Cardiac fibroblast (primary cell): ENCODE measurements at regions not wholly inside any gene's neighbourhood (a gene's known extent, or its start where the extent isn't known, plus 50 kb on each side); places are given as distances from the start of the nearest gene placed in this dataset.
"Not testable (repeated sequence)": the region's sequence is repeated elsewhere in the genome, so short reads cannot be mapped to it uniquely, and the experiment has no call there.

Source experiments
- DNase-seq, 2 donors: peaks; one replicate each; pipeline versions ENCODE4 v3.0.0 to v3.0.0-alpha.2; 2010; ENCODE audit warnings: low read depth in 2 of 2
- H3K4me3 ChIP-seq, 2 donors: replicated peaks in 1 of 2; 1 replicate in 1 of 2; 2 replicates in 1 of 2; pipeline ENCODE4 v1.5.1; 2011; ENCODE audit warnings: low read depth in 2 of 2, low read length in 2 of 2, mild to moderate bottlenecking in 2 of 2, moderate library complexity in 1 of 2
- CTCF ChIP-seq: IDR thresholded peaks from one replicate; pipeline ENCODE4 v1.5.1; 2011; ENCODE audit warnings: low read depth, mild to moderate bottlenecking, low read length, inconsistent platforms

GRCh38 chrX:107348051-107348450, 101.4 kb upstream of the FRMPD3 start:
- DNase-seq: no peak
- TF ChIP-seq CTCF: no peak
- H3K4me3 ChIP-seq: no peak overlapping the region

- DNase-seq: no peak
- H3K4me3 ChIP-seq: no peak overlapping the region
- no peak for TF ChIP-seq CTCF
Measured at GRCh38 chrX:107348990-107349389, 100.5 kb upstream of the FRMPD3 start.

- no peak overlapping the region for H3K4me3 ChIP-seq
- no peak for TF ChIP-seq CTCF
- DNase-seq: no peak
Measured at GRCh38 chrX:107355533-107355932, 93.9 kb upstream of the FRMPD3 start.

GRCh38 chrX:107360788-107361360, 88.6 kb upstream of the FRMPD3 start:
- TF ChIP-seq CTCF: no peak
- H3K4me3 ChIP-seq: no peak overlapping the region
- DNase-seq: no peak

- DNase-seq, H3K4me3 ChIP-seq: not testable (repeated sequence)
Measured at GRCh38 chrX:107370185-107370584, 79.3 kb upstream of the FRMPD3 start.

- DNase-seq: no peak
- H3K4me3 ChIP-seq: no peak overlapping the region
- TF ChIP-seq CTCF: no peak
Measured at GRCh38 chrX:107374132-107374531, 75.3 kb upstream of the FRMPD3 start.

- no peak for DNase-seq
- TF ChIP-seq CTCF: no peak
- H3K4me3 ChIP-seq: no peak overlapping the region
Measured at GRCh38 chrX:107374831-107375230, 74.6 kb upstream of the FRMPD3 start.

GRCh38 chrX:107376186-107376585, 73.3 kb upstream of the FRMPD3 start:
- not testable (repeated sequence) for DNase-seq, H3K4me3 ChIP-seq
